ENCODE measurements at regions not wholly inside any gene's neighbourhood (a gene's known extent, or its start where the extent isn't known, plus 50 kb on each side); places are given as distances from the start of the nearest gene placed in this dataset.

GRCh38 chr9:89919171-89919681, 314.4 kb downstream of the GADD45G start:
- TF ChIP-seq MAX (IDR thresholded peaks at IDR 0.05; ENCODE audit: low read depth) = no peak
- no peak for TF ChIP-seq POLR2AphosphoS5 (IDR thresholded peaks at IDR 0.05; ENCODE audit: low read depth, low read length)
- no peak for TF ChIP-seq MXI1 (IDR thresholded peaks at IDR 0.05; ENCODE audit: low read depth, low read length)
- TF ChIP-seq RFX5 (IDR thresholded peaks at IDR 0.05; ENCODE audit: low read length) = no peak

Measured in SK-N-SH (cell line).